Spleen (tissue), 11 donors: ENCODE measurements at regions not wholly inside any gene's neighbourhood (a gene's known extent, or its start where the extent isn't known, plus 50 kb on each side); places are given as distances from the start of the nearest gene placed in this dataset.

Experiments
- DNase-seq: peaks from one replicate; pipeline ENCODE4 v3.0.0-alpha.2; 2020
- H3K27ac ChIP-seq, 8 donors: fragments of 200-600 bp; sonication (generic) in 7 of 8; 1 replicate in 4 of 8; 2 replicates in 4 of 8; pipeline versions ENCODE4 v1.5.0 to v1.8.0; 2016 to 2021; ENCODE audit warnings: inconsistent platforms in 4 of 8, mild to moderate bottlenecking in 4 of 8, moderate library complexity in 1 of 8
- H3K27me3 ChIP-seq, 7 donors: fragments of 200-600 bp; sonication (generic) in 6 of 7; replicated peaks in 1 of 7; 1 replicate in 4 of 7; 2 replicates in 3 of 7; pipeline versions ENCODE4 v1.5.0 to v1.8.0; 2016 to 2021; ENCODE audit warnings: inconsistent platforms in 3 of 7, mild to moderate bottlenecking in 1 of 7
- H3K36me3 ChIP-seq, 6 donors: fragments of 200-600 bp; sonication (generic) in 5 of 6; 1 replicate in 4 of 6; 2 replicates in 2 of 6; pipeline versions ENCODE4 v1.5.0 to v1.8.0; 2016 to 2021; ENCODE audit warnings: inconsistent platforms in 2 of 6
- H3K4me1 ChIP-seq, 6 donors: fragments of 200-600 bp; sonication (generic) in 5 of 6; 1 replicate in 3 of 6; 2 replicates in 3 of 6; pipeline versions ENCODE4 v1.5.0 to v1.8.0; 2016 to 2021; ENCODE audit warnings: inconsistent platforms in 3 of 6
- H3K4me3 ChIP-seq, 8 donors: fragments of 200-600 bp; sonication (generic) in 7 of 8; 1 replicate in 4 of 8; 2 replicates in 4 of 8; pipeline versions ENCODE4 v1.5.0 to v1.8.0; 2016 to 2021; ENCODE audit warnings: inconsistent platforms in 4 of 8, mild to moderate bottlenecking in 4 of 8, moderate library complexity in 2 of 8
- H3K9me3 ChIP-seq, 8 donors: fragments of 200-600 bp; sonication (generic) in 7 of 8; 1 replicate in 4 of 8; 2 replicates in 4 of 8; pipeline versions ENCODE4 v1.5.0 to v1.8.0; 2016 to 2021; ENCODE audit warnings: inconsistent platforms in 4 of 8
- POLR2A ChIP-seq, 3 donors: fragments of 450-650 bp; IDR thresholded peaks; one replicate each; pipeline ENCODE4 v1.5.1; 2017; ENCODE audit warnings: antibody characterized with exemption in 3 of 3, mild to moderate bottlenecking in 1 of 3
- POLR2AphosphoS5 ChIP-seq, 3 donors: sonication (generic); formaldehyde crosslinking; IDR thresholded peaks; one replicate each; pipeline ENCODE4 v1.5.1; 2017; ENCODE audit warnings: antibody characterized with exemption in 3 of 3
- WGBS, 5 donors: extraction: QIAGEN DNeasy Blood & Tissue Kit in 3 of 5; methylation state at CpG; one replicate each; pipeline versions ENCODE4 v1.1.5 to v1.1.7; 2013 to 2018; 5-methylcytosine and 5-hydroxymethylcytosine counted together
- intact Hi-C: fragments of 100-400 bp; cut with DNase I; formaldehyde crosslinking; loops from one replicate; pipeline ENCODE4 v1.15.0; 2023; ENCODE audit warnings: low total_unique reads
- TF ChIP-seq, protein P1 (sequence below), 11 experiments: fragments of 200-600 bp in 7 of 11; fragments of 450-650 bp in 4 of 11; sonication (generic) in 4 of 11; IDR thresholded peaks in 8 of 11; conservative IDR thresholded peaks in 3 of 11; 1 replicate in 7 of 11; 2 replicates in 4 of 11; pipeline versions ENCODE4 v1.4.0 to v1.8.0; 2016 to 2021; ENCODE audit warnings: antibody characterized with exemption in 11 of 11, inconsistent platforms in 4 of 11, mild to moderate bottlenecking in 1 of 11
- donor health status: healthy with polysubstance abuse.
- donor health status: DM: no; HTN: no; CAD: no; lungs with moderate emphysema.
- donor health status: DM: no; HTN: no; CAD: no.
- donor health status: Bipolar disorder and iron deficiency.
- donor health status: healthy.
- donor health status: DM: no; HTN: no; CAD: no.
- donor health status: DM: yes; HTN: yes; CAD: no.

- TF ChIP-seq, protein P1, sequence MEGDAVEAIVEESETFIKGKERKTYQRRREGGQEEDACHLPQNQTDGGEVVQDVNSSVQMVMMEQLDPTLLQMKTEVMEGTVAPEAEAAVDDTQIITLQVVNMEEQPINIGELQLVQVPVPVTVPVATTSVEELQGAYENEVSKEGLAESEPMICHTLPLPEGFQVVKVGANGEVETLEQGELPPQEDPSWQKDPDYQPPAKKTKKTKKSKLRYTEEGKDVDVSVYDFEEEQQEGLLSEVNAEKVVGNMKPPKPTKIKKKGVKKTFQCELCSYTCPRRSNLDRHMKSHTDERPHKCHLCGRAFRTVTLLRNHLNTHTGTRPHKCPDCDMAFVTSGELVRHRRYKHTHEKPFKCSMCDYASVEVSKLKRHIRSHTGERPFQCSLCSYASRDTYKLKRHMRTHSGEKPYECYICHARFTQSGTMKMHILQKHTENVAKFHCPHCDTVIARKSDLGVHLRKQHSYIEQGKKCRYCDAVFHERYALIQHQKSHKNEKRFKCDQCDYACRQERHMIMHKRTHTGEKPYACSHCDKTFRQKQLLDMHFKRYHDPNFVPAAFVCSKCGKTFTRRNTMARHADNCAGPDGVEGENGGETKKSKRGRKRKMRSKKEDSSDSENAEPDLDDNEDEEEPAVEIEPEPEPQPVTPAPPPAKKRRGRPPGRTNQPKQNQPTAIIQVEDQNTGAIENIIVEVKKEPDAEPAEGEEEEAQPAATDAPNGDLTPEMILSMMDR (IDR thresholded peaks at IDR 0.05 in 8 of 11, conservative IDR thresholded peaks at IDR 0.05 in 3 of 11) = no peak
- TF ChIP-seq POLR2A (IDR thresholded peaks at IDR 0.05) = no peak
- no peak for TF ChIP-seq POLR2AphosphoS5 (IDR thresholded peaks at IDR 0.05)
- no peaks in the 10 kb centered on the region for H3K27me3 ChIP-seq
- H3K27ac ChIP-seq = no peak overlapping the region
- H3K4me1 ChIP-seq = no peaks in the 10 kb centered on the region
- intact Hi-C loops = no loop called here
- no peaks in the 10 kb centered on the region for H3K36me3 ChIP-seq
- no peaks in the 10 kb centered on the region for H3K9me3 ChIP-seq
- no peak overlapping the region for H3K4me3 ChIP-seq
- WGBS, 5 donors = 5 to 20% (median 18%) methylated on average over 2 of the region's 2 CpGs
- DNase-seq = no peak
Measured at GRCh38 chr18:22523481-22523880, 105.8 kb upstream of the CTAGE1 start.

DNA sequence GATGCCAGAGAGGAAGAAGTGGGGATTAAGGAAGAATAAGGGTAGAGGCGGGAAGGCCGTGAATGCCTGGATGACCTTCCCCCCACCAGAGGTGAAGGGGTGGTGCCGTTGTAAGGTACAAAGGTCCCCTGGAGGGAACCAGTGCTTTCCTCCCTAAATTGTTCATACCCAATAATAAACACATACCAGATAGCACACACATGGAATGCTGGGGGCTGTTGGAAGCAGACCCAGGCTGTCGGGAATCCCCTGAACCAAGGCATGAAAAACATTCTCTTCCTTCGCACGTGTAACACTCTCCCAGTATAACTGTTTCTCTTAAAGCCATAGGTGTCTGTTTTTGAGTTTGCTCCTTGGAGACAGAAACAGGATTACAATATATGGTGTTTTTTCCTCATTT lies 107.1 kb upstream of the CTAGE1 start:
- Histone ChIP-seq H3K36me3 (no peaks in the 10 kb centered on the region), H3K27ac (no peak overlapping the region), H3K4me1 (no peaks in the 10 kb centered on the region), H3K9me3 (peaks cover 0 to 5% (median 0%) of the 10 kb centered on the region in 8 donors), H3K4me3 (no peak overlapping the region), H3K27me3 (no peaks in the 10 kb centered on the region)
- DNase-seq = no peak
- no peak for TF ChIP-seq POLR2AphosphoS5 (IDR thresholded peaks at IDR 0.05)
- TF ChIP-seq, protein P1 (IDR thresholded peaks at IDR 0.05 in 8 of 11, conservative IDR thresholded peaks at IDR 0.05 in 3 of 11) = no peak
- TF ChIP-seq POLR2A (IDR thresholded peaks at IDR 0.05) = no peak
- intact Hi-C loops = no loop called here
- 64 to 80% (median 71%) methylated on average over 6 of the region's 6 CpGs for WGBS, 5 donors

- Histone ChIP-seq H3K4me1 (no peaks in the 10 kb centered on the region), H3K9me3 (peaks cover 0 to 6% (median 0%) of the 10 kb centered on the region in 8 donors), H3K27ac (no peak overlapping the region), H3K4me3 (no peak overlapping the region), H3K36me3 (no peaks in the 10 kb centered on the region), H3K27me3 (no peaks in the 10 kb centered on the region)
- intact Hi-C loops = no loop called here
- TF ChIP-seq, protein P1 (IDR thresholded peaks at IDR 0.05 in 8 of 11, conservative IDR thresholded peaks at IDR 0.05 in 3 of 11) = no peak
- TF ChIP-seq POLR2A (IDR thresholded peaks at IDR 0.05) (no peak), POLR2AphosphoS5 (IDR thresholded peaks at IDR 0.05) (no peak)
- DNase-seq = no peak
- WGBS, 5 donors = 83 to 91% (median 85%) methylated on average over 3 of the region's 3 CpGs
Measured at GRCh38 chr18:22525313-22525712, 107.6 kb upstream of the CTAGE1 start.

GRCh38 chr18:22525883-22526282 lies 108.2 kb upstream of the CTAGE1 start:
- Histone ChIP-seq H3K36me3 (no peaks in the 10 kb centered on the region), H3K27ac (no peak overlapping the region), H3K4me1 (no peaks in the 10 kb centered on the region), H3K9me3 (peaks cover 0 to 6% (median 0%) of the 10 kb centered on the region in 8 donors), H3K27me3 (no peaks in the 10 kb centered on the region), H3K4me3 (no peak overlapping the region)
- TF ChIP-seq POLR2AphosphoS5 (IDR thresholded peaks at IDR 0.05) (no peak), POLR2A (IDR thresholded peaks at IDR 0.05) (no peak)
- TF ChIP-seq, protein P1 (IDR thresholded peaks at IDR 0.05 in 8 of 11, conservative IDR thresholded peaks at IDR 0.05 in 3 of 11) = no peak
- 85 to 94% (median 92%) methylated on average over 3 of the region's 3 CpGs for WGBS, 5 donors
- DNase-seq = no peak
- intact Hi-C loops = no loop called here
